DMS 273 treated with DMSO at 0.1 percent for 48 hours (cell line): ENCODE measurements at regions not wholly inside any gene's neighbourhood (a gene's known extent, or its start where the extent isn't known, plus 50 kb on each side); places are given as distances from the start of the nearest gene placed in this dataset.

ENCODE experiments used
- DNase-seq: peaks from one replicate; lab custom pipeline; 2025; lab: John Stamatoyannopoulos, UW

- no peak for DNase-seq
These were observed 58.8 kb upstream of the MAF start for GRCh38 chr16:79659344-79659743.

GRCh38 chr16:79658301-79659033 is 57.9 kb upstream of the MAF start:
- no peak for DNase-seq

- no peak for DNase-seq
These were observed 56.1 kb upstream of the MAF start for GRCh38 chr16:79656553-79657115.

GRCh38 chr16:79653373-79653891 is 52.9 kb upstream of the MAF start:
- DNase-seq, result no peak

GRCh38 chr16:79651363-79651762 is 50.8 kb upstream of the MAF start:
- DNase-seq, result no peak
